CD14-positive monocyte (primary cell): ENCODE measurements at regions not wholly inside any gene's neighbourhood (a gene's known extent, or its start where the extent isn't known, plus 50 kb on each side); places are given as distances from the start of the nearest gene placed in this dataset.

Experiments used
- DNase-seq, 3 donors: peaks; one replicate each; pipeline ENCODE4 v3.0.0-alpha.2; 2011 to 2022
- H2AFZ ChIP-seq: 2 replicates; pipeline ENCODE4 v1.6.0; 2012; ENCODE audit warnings: mild to moderate bottlenecking, low read depth, low read length, inconsistent platforms; ENCODE audit not compliant: insufficient read depth, poor library complexity, severe bottlenecking
- H3K27ac ChIP-seq, 2 donors: 1 replicate in 1 of 2; 2 replicates in 1 of 2; pipeline ENCODE4 v1.5.1; 2012 to 2013; ENCODE audit warnings: low read length in 2 of 2, control low read depth in 1 of 2, inconsistent platforms in 1 of 2, low read depth in 1 of 2, mild to moderate bottlenecking in 1 of 2
- H3K27me3 ChIP-seq, 2 donors: one replicate each; pipeline versions ENCODE4 v1.6.0 to v1.6.1; 2011 to 2013; ENCODE audit warnings: low read length in 2 of 2; ENCODE audit not compliant: control insufficient read depth in 2 of 2, insufficient read depth in 2 of 2
- H3K36me3 ChIP-seq, 2 donors: replicated peaks in 1 of 2; 1 replicate in 1 of 2; 2 replicates in 1 of 2; pipeline versions ENCODE4 v1.5.1 to v1.6.1; 2012 to 2013; ENCODE audit warnings: low read length in 2 of 2, control low read depth in 1 of 2, inconsistent platforms in 1 of 2, mild to moderate bottlenecking in 1 of 2; ENCODE audit not compliant: insufficient read depth in 2 of 2, control insufficient read depth in 1 of 2
- H3K4me1 ChIP-seq, 2 donors: 1 replicate in 1 of 2; 2 replicates in 1 of 2; pipeline versions ENCODE4 v1.5.1 to v1.6.1; 2012 to 2013; ENCODE audit warnings: low read length in 2 of 2, control low read depth in 1 of 2, inconsistent platforms in 1 of 2, mild to moderate bottlenecking in 1 of 2, moderate library complexity in 1 of 2; ENCODE audit not compliant: insufficient read depth in 2 of 2, control insufficient read depth in 1 of 2
- H3K4me2 ChIP-seq: replicated peaks from 2 replicates; pipeline ENCODE3; 2012; ENCODE audit warnings: low read length, moderate library complexity, mild to moderate bottlenecking; ENCODE audit not compliant: poor library complexity, severe bottlenecking; ENCODE audit errors: extremely low read depth
- H3K4me3 ChIP-seq, 3 experiments: fragments of 200-600 bp in 1 of 3; sonication (generic) in 1 of 3; replicated peaks in 1 of 3; 1 replicate in 2 of 3; 2 replicates in 1 of 3; pipeline ENCODE4 v1.5.1; 2011 to 2013; ENCODE audit warnings: low read length in 3 of 3, mild to moderate bottlenecking in 3 of 3, control low read depth in 2 of 3, low read depth in 2 of 3, inconsistent platforms in 1 of 3, moderate library complexity in 1 of 3
- H3K79me2 ChIP-seq: 2 replicates; pipeline ENCODE4 v1.6.0; 2012; ENCODE audit warnings: mild to moderate bottlenecking, control low read depth, inconsistent platforms, low read length, moderate library complexity; ENCODE audit not compliant: insufficient read depth
- H3K9ac ChIP-seq: 2 replicates; pipeline ENCODE4 v1.6.0; 2017; ENCODE audit warnings: low read length, mild to moderate bottlenecking; ENCODE audit not compliant: insufficient read depth, poor library complexity, severe bottlenecking
- H3K9me3 ChIP-seq, 2 donors: replicated peaks in 1 of 2; 1 replicate in 1 of 2; 2 replicates in 1 of 2; pipeline versions ENCODE4 v1.5.1 to v1.6.1; 2012 to 2013; ENCODE audit warnings: low read length in 2 of 2, control low read depth in 1 of 2; ENCODE audit not compliant: control insufficient read depth in 1 of 2, insufficient read depth in 1 of 2
- H4K20me1 ChIP-seq: 2 replicates; pipeline ENCODE4 v1.6.0; 2012; ENCODE audit warnings: mild to moderate bottlenecking, low read length, control low read depth, moderate library complexity; ENCODE audit not compliant: insufficient read depth
- H3K27ac Mint-ChIP-seq, 7 donors: one replicate each; pipeline ENCODE4 v1.8.0; 2020; ENCODE audit warnings: mild to moderate bottlenecking in 7 of 7, mixed read lengths in 7 of 7, moderate library complexity in 6 of 7, inconsistent platforms in 2 of 7
- H3K27me3 Mint-ChIP-seq, 3 donors: one replicate each; pipeline ENCODE4 v1.8.0; 2021 to 2022; ENCODE audit warnings: low read depth in 3 of 3, mild to moderate bottlenecking in 3 of 3, mixed read lengths in 3 of 3, moderate library complexity in 3 of 3, inconsistent platforms in 1 of 3
- H3K36me3 Mint-ChIP-seq, 2 donors: one replicate each; pipeline ENCODE4 v1.8.0; 2020; ENCODE audit warnings: mixed read lengths in 2 of 2, inconsistent platforms in 1 of 2, mild to moderate bottlenecking in 1 of 2
- H3K4me1 Mint-ChIP-seq: one replicate; pipeline ENCODE4 v1.8.0; 2020; ENCODE audit warnings: mild to moderate bottlenecking, mixed read lengths
- H3K4me3 Mint-ChIP-seq, 2 donors: one replicate each; pipeline ENCODE4 v1.8.0; 2020; ENCODE audit warnings: mild to moderate bottlenecking in 2 of 2, mixed read lengths in 2 of 2, moderate library complexity in 1 of 2
- H3K9me3 Mint-ChIP-seq, 7 donors: one replicate each; pipeline ENCODE4 v1.8.0; 2020 to 2022; ENCODE audit warnings: mixed read lengths in 7 of 7, mild to moderate bottlenecking in 6 of 7, moderate library complexity in 6 of 7, inconsistent platforms in 2 of 7
- WGBS: methylation state at CpG from one replicate; pipeline ENCODE4 v1.1.5; 2013; ENCODE audit warnings: missing lambda C conversion rate; ENCODE audit not compliant: insufficient coverage; 5-methylcytosine and 5-hydroxymethylcytosine counted together
- intact Hi-C, 2 donors: fragments of 100-400 bp; cut with micrococcal nuclease; formaldehyde crosslinking; loops; one replicate each; pipeline versions ENCODE4 v1.15.0 to v1.15.1; 2023
- TF ChIP-seq, protein P1 (sequence below): fragments of 200-600 bp; IDR thresholded peaks from one replicate; pipeline ENCODE4 v1.8.0; 2022; ENCODE audit warnings: antibody characterized with exemption, mild to moderate bottlenecking

DNA sequence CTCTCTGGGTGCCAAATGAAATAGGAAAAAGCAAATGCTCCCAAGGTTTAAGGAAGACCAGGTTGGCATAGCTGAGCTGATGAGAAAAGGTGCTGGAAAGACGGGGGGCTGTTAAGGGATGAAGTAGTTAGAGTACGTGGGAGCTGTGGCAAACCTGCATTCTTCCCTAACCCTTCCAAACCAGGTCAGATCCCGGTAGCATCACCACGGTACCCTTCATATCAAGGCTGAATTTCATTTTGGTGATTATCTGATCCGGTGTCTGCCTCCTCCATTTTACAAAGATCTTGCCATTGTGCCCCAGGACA is 68.0 kb upstream of the PIM1 start:
- Mint-ChIP-seq H3K9me3 (peaks cover 0 to 5% (median 0%) of the 10 kb centered on the region in 7 donors), H3K27ac (peak overlapping the region; percentile 93 to 99 (median 97)), H3K4me3 (peak overlapping the region; percentile 72 to 74), H3K4me1 (peaks cover 55% of the 10 kb centered on the region), H3K36me3 (peaks cover 3% of the 10 kb centered on the region in 2 donors), H3K27me3 (peaks cover 0 to 2% (median 1%) of the 10 kb centered on the region in 3 donors)
- no peaks in the 10 kb centered on the region for H3K9me3 ChIP-seq
- peak overlapping the region; percentile 65 for H3K4me2 ChIP-seq
- TF ChIP-seq, protein P1, sequence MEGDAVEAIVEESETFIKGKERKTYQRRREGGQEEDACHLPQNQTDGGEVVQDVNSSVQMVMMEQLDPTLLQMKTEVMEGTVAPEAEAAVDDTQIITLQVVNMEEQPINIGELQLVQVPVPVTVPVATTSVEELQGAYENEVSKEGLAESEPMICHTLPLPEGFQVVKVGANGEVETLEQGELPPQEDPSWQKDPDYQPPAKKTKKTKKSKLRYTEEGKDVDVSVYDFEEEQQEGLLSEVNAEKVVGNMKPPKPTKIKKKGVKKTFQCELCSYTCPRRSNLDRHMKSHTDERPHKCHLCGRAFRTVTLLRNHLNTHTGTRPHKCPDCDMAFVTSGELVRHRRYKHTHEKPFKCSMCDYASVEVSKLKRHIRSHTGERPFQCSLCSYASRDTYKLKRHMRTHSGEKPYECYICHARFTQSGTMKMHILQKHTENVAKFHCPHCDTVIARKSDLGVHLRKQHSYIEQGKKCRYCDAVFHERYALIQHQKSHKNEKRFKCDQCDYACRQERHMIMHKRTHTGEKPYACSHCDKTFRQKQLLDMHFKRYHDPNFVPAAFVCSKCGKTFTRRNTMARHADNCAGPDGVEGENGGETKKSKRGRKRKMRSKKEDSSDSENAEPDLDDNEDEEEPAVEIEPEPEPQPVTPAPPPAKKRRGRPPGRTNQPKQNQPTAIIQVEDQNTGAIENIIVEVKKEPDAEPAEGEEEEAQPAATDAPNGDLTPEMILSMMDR: no peak
- 90% methylated on average over 3 of the region's 5 CpGs for WGBS
- H2AFZ ChIP-seq: peak overlapping the region; percentile 80
- H3K36me3 ChIP-seq: no peaks in the 10 kb centered on the region
- H3K27me3 ChIP-seq: no peaks in the 10 kb centered on the region
- H3K27ac ChIP-seq: peak overlapping the region; percentile 90 to 93
- H3K9ac ChIP-seq: peak overlapping the region; percentile 73
- peak overlapping the region; percentile 24 to 68 (median 40) for H3K4me3 ChIP-seq
- H3K4me1 ChIP-seq: peaks cover 40 to 58% of the 10 kb centered on the region in 2 donors
- no peaks in the 10 kb centered on the region for H4K20me1 ChIP-seq
- intact Hi-C loops: loop anchor here (2.0 to 10.0 kb wide), 2 partner anchors 63 to 71 kb away; no protein-coding TSS in a partner anchor
- no peak for DNase-seq
- H3K79me2 ChIP-seq: no peaks in the 10 kb centered on the region

DNA sequence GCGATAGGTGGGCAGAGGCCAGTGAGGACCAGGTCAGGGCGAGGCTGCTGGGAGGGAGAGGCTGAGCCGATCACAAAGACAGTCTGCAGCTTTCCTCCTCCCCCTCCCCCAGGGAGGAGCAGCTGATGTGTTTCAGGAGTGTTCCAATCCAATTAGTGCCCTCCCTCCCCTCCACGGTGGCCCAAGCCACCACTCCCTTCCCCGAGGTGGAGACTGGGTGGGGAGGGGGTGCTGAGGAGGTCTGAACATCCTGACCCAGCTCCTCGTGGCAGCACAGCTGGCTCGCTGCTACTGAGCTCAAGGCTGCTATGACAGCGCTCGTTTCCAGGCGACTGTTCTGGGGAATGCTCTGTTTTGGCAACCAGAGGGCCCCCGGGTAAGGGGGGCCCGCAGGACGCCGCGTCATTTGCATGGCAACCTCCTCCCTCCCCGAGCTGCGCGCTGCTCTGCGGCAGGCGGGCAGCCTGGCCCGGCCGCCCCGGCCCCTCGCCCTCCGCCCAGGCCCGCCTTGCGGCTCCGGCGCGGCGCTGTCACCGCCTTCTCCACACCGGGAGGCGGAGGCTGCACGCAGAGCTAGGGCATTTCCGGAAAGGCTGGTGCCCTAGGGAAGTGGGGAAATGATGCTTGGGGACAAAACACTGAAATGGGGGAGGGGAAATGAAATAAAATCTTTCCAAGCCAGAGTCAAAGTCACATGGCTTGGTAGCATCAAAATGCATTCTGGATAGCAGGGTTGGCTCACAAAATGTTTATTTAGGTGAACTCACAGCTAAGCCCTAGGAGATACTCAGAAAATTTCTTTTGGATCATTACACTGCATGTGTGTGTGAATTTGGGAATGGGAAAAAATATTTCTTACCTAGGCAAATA is 67.4 kb upstream of the PIM1 start:
- Histone ChIP-seq H3K79me2 (no peaks in the 10 kb centered on the region), H3K36me3 (no peaks in the 10 kb centered on the region), H3K27ac (peak overlapping the region; percentile 90 to 93), H4K20me1 (no peaks in the 10 kb centered on the region), H3K4me2 (peak overlapping the region; percentile 65), H3K9me3 (no peaks in the 10 kb centered on the region), H3K4me3 (peak overlapping the region; percentile 24 to 68 (median 40)), H3K4me1 (peaks cover 40 to 58% of the 10 kb centered on the region in 2 donors), H3K27me3 (no peaks in the 10 kb centered on the region), H3K9ac (peak overlapping the region; percentile 73), H2AFZ (peak overlapping the region; percentile 80)
- Mint-ChIP-seq H3K27me3 (peaks cover 0 to 2% (median 1%) of the 10 kb centered on the region in 3 donors), H3K4me1 (peaks cover 55% of the 10 kb centered on the region), H3K9me3 (peaks cover 0 to 5% (median 0%) of the 10 kb centered on the region in 7 donors), H3K27ac (peak overlapping the region; percentile 93 to 99 (median 97)), H3K4me3 (peak overlapping the region; percentile 72 to 86), H3K36me3 (peaks cover 3% of the 10 kb centered on the region in 2 donors)
- 0% methylated on average over 28 of the region's 36 CpGs for WGBS
- peak; percentile 85 to 88 (median 86) for DNase-seq
- intact Hi-C loops: loop anchor here (2.0 to 10.0 kb wide), 2 partner anchors 62 to 70 kb away; no protein-coding TSS in a partner anchor
- TF ChIP-seq, protein P1: no peak
